Tibial nerve (tissue), 4 donors: ENCODE measurements at regions not wholly inside any gene's neighbourhood (a gene's known extent, or its start where the extent isn't known, plus 50 kb on each side); places are given as distances from the start of the nearest gene placed in this dataset.

Experiments used
- DNase-seq, 2 donors: peaks; one replicate each; pipeline ENCODE4 v3.0.0-alpha.2; 2019; ENCODE audit warnings: low spot score in 2 of 2
- H3K27ac ChIP-seq, 4 donors: fragments of 200-600 bp; sonication (generic) in 3 of 4; one replicate each; pipeline ENCODE4 v1.5.1; 2017 to 2019; ENCODE audit warnings: mild to moderate bottlenecking in 1 of 4
- H3K27me3 ChIP-seq, 2 donors: fragments of 200-600 bp; sonication (generic) in 1 of 2; one replicate each; pipeline versions ENCODE4 v1.5.1 to v1.6.0; 2017 to 2019
- H3K36me3 ChIP-seq, 3 donors: fragments of 200-600 bp; sonication (generic); one replicate each; pipeline ENCODE4 v1.5.1; 2018 to 2019
- H3K4me1 ChIP-seq, 4 donors: fragments of 200-600 bp; sonication (generic) in 3 of 4; one replicate each; pipeline ENCODE4 v1.5.1; 2017 to 2019
- H3K4me3 ChIP-seq, 4 donors: fragments of 200-600 bp; sonication (generic) in 3 of 4; one replicate each; pipeline ENCODE4 v1.5.1; 2017 to 2019; ENCODE audit warnings: mild to moderate bottlenecking in 1 of 4, moderate library complexity in 1 of 4
- H3K9me3 ChIP-seq, 4 donors: fragments of 200-600 bp; sonication (generic) in 3 of 4; one replicate each; pipeline ENCODE4 v1.5.1; 2017 to 2019
- CTCF ChIP-seq, 5 experiments: fragments of 200-600 bp in 3 of 5; fragments of 450-650 bp in 2 of 5; sonication (generic) in 3 of 5; IDR thresholded peaks; one replicate each; pipeline ENCODE4 v1.5.1; 2016 to 2019; ENCODE audit warnings: antibody characterized with exemption in 5 of 5, mild to moderate bottlenecking in 3 of 5, moderate library complexity in 2 of 5
- EP300 ChIP-seq, 2 donors: sonication (generic); formaldehyde crosslinking; IDR thresholded peaks; one replicate each; pipeline ENCODE4 v1.6.1; 2017; ENCODE audit warnings: antibody characterized with exemption in 2 of 2, mild to moderate bottlenecking in 1 of 2
- POLR2A ChIP-seq, 2 donors: fragments of 450-650 bp; IDR thresholded peaks; one replicate each; pipeline ENCODE4 v1.6.1; 2017; ENCODE audit warnings: antibody characterized with exemption in 2 of 2, mild to moderate bottlenecking in 2 of 2, moderate library complexity in 2 of 2
- WGBS, 2 donors: methylation state at CpG; one replicate each; pipeline ENCODE4 v1.1.5; 2018; 5-methylcytosine and 5-hydroxymethylcytosine counted together

GRCh38 chr16:64181271-64181925, 940.5 kb downstream of the CDH11 start:
- WGBS, 2 donors = 61 to 66% methylated on average over 4 of the region's 4 CpGs
- TF ChIP-seq EP300 (IDR thresholded peaks at IDR 0.05) (no peak), POLR2A (IDR thresholded peaks at IDR 0.05) (no peak), CTCF (IDR thresholded peaks at IDR 0.05) (no peak)
- no peak overlapping the region for H3K27ac ChIP-seq
- H3K9me3 ChIP-seq = peaks cover 0 to 10% (median 2%) of the 10 kb centered on the region in 4 donors
- peaks cover 0 to 6% (median 0%) of the 10 kb centered on the region in 4 donors for H3K4me1 ChIP-seq
- DNase-seq = no peak
- H3K27me3 ChIP-seq = no peaks in the 10 kb centered on the region
- no peak overlapping the region for H3K4me3 ChIP-seq
- H3K36me3 ChIP-seq = no peaks in the 10 kb centered on the region

GRCh38 chr16:64180136-64180900, 941.5 kb downstream of the CDH11 start:
- 88 to 89% methylated on average over 4 of the region's 4 CpGs for WGBS, 2 donors
- DNase-seq = no peak
- Histone ChIP-seq H3K4me1 (peaks cover 0 to 6% (median 0%) of the 10 kb centered on the region in 4 donors), H3K27ac (no peak overlapping the region), H3K36me3 (no peaks in the 10 kb centered on the region), H3K4me3 (no peak overlapping the region), H3K9me3 (peaks cover 0 to 10% (median 2%) of the 10 kb centered on the region in 4 donors), H3K27me3 (no peaks in the 10 kb centered on the region)
- TF ChIP-seq POLR2A (IDR thresholded peaks at IDR 0.05) (no peak), EP300 (IDR thresholded peaks at IDR 0.05) (no peak), CTCF (IDR thresholded peaks at IDR 0.05) (no peak)

- Histone ChIP-seq H3K36me3 (no peaks in the 10 kb centered on the region), H3K9me3 (peaks cover 0 to 10% (median 2%) of the 10 kb centered on the region in 4 donors), H3K27me3 (no peaks in the 10 kb centered on the region), H3K27ac (no peak overlapping the region), H3K4me3 (no peak overlapping the region), H3K4me1 (no peaks in the 10 kb centered on the region)
- no peak for DNase-seq
- 44 to 45% methylated on average over 2 of the region's 2 CpGs for WGBS, 2 donors
- TF ChIP-seq POLR2A (IDR thresholded peaks at IDR 0.05) (no peak), EP300 (IDR thresholded peaks at IDR 0.05) (no peak), CTCF (IDR thresholded peaks at IDR 0.05) (no peak)
Observed at GRCh38 chr16:64174327-64174726, 947.5 kb downstream of the CDH11 start.

GRCh38 chr16:64172652-64173051, 949.2 kb downstream of the CDH11 start:
- no peaks in the 10 kb centered on the region for H3K9me3 ChIP-seq
- no peaks in the 10 kb centered on the region for H3K36me3 ChIP-seq
- TF ChIP-seq CTCF (IDR thresholded peaks at IDR 0.05) (no peak), POLR2A (IDR thresholded peaks at IDR 0.05) (no peak), EP300 (IDR thresholded peaks at IDR 0.05) (no peak)
- no peak overlapping the region for H3K4me3 ChIP-seq
- H3K4me1 ChIP-seq = no peaks in the 10 kb centered on the region
- H3K27me3 ChIP-seq = no peaks in the 10 kb centered on the region
- no peak overlapping the region for H3K27ac ChIP-seq
- DNase-seq = no peak
- WGBS, 2 donors = 64 to 85% methylated on average over 3 of the region's 3 CpGs

- WGBS, 2 donors = 86 to 89% methylated on average over 1 of the region's 1 CpG
- no peaks in the 10 kb centered on the region for H3K27me3 ChIP-seq
- TF ChIP-seq EP300 (IDR thresholded peaks at IDR 0.05) = no peak
- no peak for TF ChIP-seq POLR2A (IDR thresholded peaks at IDR 0.05)
- H3K9me3 ChIP-seq = no peaks in the 10 kb centered on the region
- DNase-seq = no peak
- no peaks in the 10 kb centered on the region for H3K4me1 ChIP-seq
- H3K36me3 ChIP-seq = no peaks in the 10 kb centered on the region
- H3K4me3 ChIP-seq = no peak overlapping the region
- H3K27ac ChIP-seq = no peak overlapping the region
Observed at GRCh38 chr16:64172226-64172625, 949.6 kb downstream of the CDH11 start.
